ENCODE measurements at regions not wholly inside any gene's neighbourhood (a gene's known extent, or its start where the extent isn't known, plus 50 kb on each side); places are given as distances from the start of the nearest gene placed in this dataset.

DNA sequence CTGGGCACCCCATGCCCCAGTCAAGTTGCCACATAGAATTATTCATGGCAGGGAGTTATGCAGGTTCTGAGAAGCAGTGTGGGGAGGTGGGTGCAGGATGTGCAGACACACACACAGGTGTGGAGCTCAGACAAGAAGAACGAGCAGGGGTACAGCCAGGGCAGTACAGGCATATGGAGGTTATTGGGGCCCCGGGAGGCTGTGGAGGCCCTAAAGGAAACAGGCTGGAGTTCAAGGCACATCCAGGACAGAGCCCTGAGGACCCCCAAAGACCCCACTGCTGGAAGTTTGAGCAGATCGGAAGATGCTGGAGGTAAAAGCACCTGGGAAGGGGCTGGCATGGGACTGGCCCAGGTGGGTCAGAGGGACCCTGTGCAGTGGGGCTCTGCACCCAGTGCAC, 171.3 kb downstream of the PSMG1 start (continued):
- TF ChIP-seq CEBPB (IDR thresholded peaks at IDR 0.05; ENCODE audit: borderline replicate concordance in 1 of 2, low read depth in 2 of 2, low read length in 2 of 2), result no peak
- TF ChIP-seq, protein P1, sequence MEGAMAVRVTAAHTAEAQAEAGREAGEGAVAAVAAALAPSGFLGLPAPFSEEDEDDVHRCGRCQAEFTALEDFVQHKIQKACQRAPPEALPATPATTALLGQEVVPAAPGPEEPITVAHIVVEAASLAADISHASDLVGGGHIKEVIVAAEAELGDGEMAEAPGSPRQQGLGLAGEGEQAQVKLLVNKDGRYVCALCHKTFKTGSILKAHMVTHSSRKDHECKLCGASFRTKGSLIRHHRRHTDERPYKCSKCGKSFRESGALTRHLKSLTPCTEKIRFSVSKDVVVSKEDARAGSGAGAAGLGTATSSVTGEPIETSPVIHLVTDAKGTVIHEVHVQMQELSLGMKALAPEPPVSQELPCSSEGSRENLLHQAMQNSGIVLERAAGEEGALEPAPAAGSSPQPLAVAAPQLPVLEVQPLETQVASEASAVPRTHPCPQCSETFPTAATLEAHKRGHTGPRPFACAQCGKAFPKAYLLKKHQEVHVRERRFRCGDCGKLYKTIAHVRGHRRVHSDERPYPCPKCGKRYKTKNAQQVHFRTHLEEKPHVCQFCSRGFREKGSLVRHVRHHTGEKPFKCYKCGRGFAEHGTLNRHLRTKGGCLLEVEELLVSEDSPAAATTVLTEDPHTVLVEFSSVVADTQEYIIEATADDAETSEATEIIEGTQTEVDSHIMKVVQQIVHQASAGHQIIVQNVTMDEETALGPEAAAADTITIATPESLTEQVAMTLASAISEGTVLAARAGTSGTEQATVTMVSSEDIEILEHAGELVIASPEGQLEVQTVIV (IDR thresholded peaks at IDR 0.05; ENCODE audit: borderline replicate concordance, partially characterized antibody), result no peak

DNA sequence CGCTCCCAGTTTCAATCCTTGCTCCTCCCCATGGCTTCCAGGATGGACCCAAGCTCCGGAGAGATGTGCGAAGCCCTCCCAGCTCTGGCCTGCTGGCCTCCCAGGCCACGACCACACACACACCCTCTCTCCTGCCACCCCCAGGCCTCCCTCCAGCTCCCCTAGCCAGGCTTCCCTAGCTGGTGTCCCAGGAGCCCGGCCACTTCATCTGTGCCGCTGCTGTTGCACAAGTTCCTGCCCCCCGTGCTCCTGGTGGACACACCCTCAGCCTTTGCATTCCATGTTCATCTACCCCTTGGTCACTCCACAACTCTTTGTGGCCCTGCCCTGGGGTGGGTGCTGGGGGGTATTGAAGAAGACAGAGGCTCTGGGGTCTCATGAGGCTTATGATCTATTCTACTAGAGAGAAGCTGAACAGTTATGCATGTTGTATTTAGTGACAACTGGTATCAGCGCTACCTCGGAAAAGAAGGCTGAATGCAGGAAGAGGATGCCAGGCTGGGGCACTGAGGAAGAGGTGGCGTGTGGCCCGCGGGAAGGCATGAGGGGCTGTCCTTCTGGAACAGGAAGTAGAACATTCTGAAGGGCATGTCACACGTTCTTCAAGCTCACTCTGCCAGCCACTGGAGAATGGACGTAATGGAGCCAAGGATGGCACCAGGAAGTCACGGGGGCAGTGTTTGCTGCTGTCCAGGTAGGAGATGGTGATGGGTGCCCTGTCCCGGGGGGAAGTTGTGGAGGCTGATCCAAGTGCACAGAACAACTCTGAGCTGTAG, 172.4 kb downstream of the PSMG1 start:
- Histone ChIP-seq H3K36me3 (ENCODE audit: control insufficient read depth in 2 of 2, insufficient read depth in 2 of 2, low read length in 1 of 2) (no peaks in the 10 kb centered on the region), H3K27ac (ENCODE audit: control insufficient read depth, insufficient read depth) (no peak overlapping the region), H4K20me1 (ENCODE audit: control insufficient read depth, insufficient read depth) (peaks cover under 1% of the 10 kb centered on the region; the same call in 1 of the 2 replicates), H3K27me3 (replicated peaks in 1 of 2; ENCODE audit: control insufficient read depth in 2 of 2, insufficient read depth in 2 of 2, low read length in 1 of 2) (peaks cover 0 to 3% of the 10 kb centered on the region in 2 experiments; a peak in 1 of 4 replicates), H3K4me3 (no peak overlapping the region), H3K9ac (ENCODE audit: control insufficient read depth, insufficient read depth, low read length) (no peak overlapping the region), H3K4me2 (ENCODE audit: control insufficient read depth, insufficient read depth) (no peak overlapping the region), H3K4me1 (ENCODE audit: control insufficient read depth, insufficient read depth, low read length) (no peaks in the 10 kb centered on the region), H3K79me2 (ENCODE audit: control insufficient read depth, insufficient read depth, low read length) (no peaks in the 10 kb centered on the region), H2AFZ (ENCODE audit: control insufficient read depth, low read depth, low read length) (no peak overlapping the region), H3K9me3 (replicated peaks; ENCODE audit: control insufficient read depth, insufficient read depth, low read length) (no peaks in the 10 kb centered on the region; the same call in 2 of the 3 replicates)
- ATAC-seq (no peak), DNase-seq (ENCODE audit: low read depth, low spot score) (no peak), FAIRE-seq (no peak)
- TF ChIP-seq TCF7 (IDR thresholded peaks at IDR 0.05; ENCODE audit: borderline replicate concordance) (no peak), JUND (IDR thresholded peaks at IDR 0.05; ENCODE audit: low read depth, low read length) (no peak), MTA3 (IDR thresholded peaks at IDR 0.05; ENCODE audit: borderline replicate concordance, low read length) (no peak), SMAD5 (IDR thresholded peaks at IDR 0.05; ENCODE audit: low read depth) (no peak), SUZ12 (IDR thresholded peaks at IDR 0.05; ENCODE audit: unreplicated experiment) (no peak)
- TF ChIP-seq, protein P2, sequence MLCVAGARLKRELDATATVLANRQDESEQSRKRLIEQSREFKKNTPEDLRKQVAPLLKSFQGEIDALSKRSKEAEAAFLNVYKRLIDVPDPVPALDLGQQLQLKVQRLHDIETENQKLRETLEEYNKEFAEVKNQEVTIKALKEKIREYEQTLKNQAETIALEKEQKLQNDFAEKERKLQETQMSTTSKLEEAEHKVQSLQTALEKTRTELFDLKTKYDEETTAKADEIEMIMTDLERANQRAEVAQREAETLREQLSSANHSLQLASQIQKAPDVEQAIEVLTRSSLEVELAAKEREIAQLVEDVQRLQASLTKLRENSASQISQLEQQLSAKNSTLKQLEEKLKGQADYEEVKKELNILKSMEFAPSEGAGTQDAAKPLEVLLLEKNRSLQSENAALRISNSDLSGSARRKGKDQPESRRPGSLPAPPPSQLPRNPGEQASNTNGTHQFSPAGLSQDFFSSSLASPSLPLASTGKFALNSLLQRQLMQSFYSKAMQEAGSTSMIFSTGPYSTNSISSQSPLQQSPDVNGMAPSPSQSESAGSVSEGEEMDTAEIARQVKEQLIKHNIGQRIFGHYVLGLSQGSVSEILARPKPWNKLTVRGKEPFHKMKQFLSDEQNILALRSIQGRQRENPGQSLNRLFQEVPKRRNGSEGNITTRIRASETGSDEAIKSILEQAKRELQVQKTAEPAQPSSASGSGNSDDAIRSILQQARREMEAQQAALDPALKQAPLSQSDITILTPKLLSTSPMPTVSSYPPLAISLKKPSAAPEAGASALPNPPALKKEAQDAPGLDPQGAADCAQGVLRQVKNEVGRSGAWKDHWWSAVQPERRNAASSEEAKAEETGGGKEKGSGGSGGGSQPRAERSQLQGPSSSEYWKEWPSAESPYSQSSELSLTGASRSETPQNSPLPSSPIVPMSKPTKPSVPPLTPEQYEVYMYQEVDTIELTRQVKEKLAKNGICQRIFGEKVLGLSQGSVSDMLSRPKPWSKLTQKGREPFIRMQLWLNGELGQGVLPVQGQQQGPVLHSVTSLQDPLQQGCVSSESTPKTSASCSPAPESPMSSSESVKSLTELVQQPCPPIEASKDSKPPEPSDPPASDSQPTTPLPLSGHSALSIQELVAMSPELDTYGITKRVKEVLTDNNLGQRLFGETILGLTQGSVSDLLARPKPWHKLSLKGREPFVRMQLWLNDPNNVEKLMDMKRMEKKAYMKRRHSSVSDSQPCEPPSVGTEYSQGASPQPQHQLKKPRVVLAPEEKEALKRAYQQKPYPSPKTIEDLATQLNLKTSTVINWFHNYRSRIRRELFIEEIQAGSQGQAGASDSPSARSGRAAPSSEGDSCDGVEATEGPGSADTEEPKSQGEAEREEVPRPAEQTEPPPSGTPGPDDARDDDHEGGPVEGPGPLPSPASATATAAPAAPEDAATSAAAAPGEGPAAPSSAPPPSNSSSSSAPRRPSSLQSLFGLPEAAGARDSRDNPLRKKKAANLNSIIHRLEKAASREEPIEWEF (IDR thresholded peaks at IDR 0.05; ENCODE audit: insufficient replicate concordance, low read depth, low read length), result no peak
- TF ChIP-seq, protein P3, sequence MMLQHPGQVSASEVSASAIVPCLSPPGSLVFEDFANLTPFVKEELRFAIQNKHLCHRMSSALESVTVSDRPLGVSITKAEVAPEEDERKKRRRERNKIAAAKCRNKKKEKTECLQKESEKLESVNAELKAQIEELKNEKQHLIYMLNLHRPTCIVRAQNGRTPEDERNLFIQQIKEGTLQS (IDR thresholded peaks at IDR 0.05; ENCODE audit: borderline replicate concordance, extremely low read depth, low read depth, low read length), result no peak
- SMC1A ChIA-PET (ENCODE audit: uncharacterized antibody, unreplicated experiment), result no interaction called here
- WGBS (ENCODE audit: insufficient coverage, insufficient replicate concordance, low lambda C conversion rate, missing lambda C conversion rate), result 26% methylated on average over 15 of the region's 16 CpGs
- in situ Hi-C loops (cut with MboI), result no loop called here
- POLR2A ChIA-PET, result no interaction called here
- RAD21 ChIA-PET (ENCODE audit: unreplicated experiment), result no interaction called here
- no TSS peak for BruUV-seq (replicated peaks)
- CTCF ChIA-PET, result no interaction called here
- intact Hi-C loops (cut with micrococcal nuclease; ENCODE audit: unreplicated experiment), result no loop called here

Measured in GM12878 (cell line).